Liver (tissue), 3 donors: ENCODE measurements at regions not wholly inside any gene's neighbourhood (a gene's known extent, or its start where the extent isn't known, plus 50 kb on each side); places are given as distances from the start of the nearest gene placed in this dataset.

ENCODE experiments used
- ATF3 ChIP-seq: IDR thresholded peaks from 2 replicates; pipeline ENCODE4 v1.6.1; 2016; ENCODE audit warnings: antibody characterized with exemption
- CTCF ChIP-seq: fragments of 150-350 bp; IDR thresholded peaks from 2 replicates; pipeline ENCODE4 v1.5.1; 2017; ENCODE audit warnings: improper control_type of control experiment, low read depth, low read length; ENCODE audit not compliant: missing input control
- EGR1 ChIP-seq, 2 donors: IDR thresholded peaks; 2 replicates each; pipeline ENCODE4 v1.6.1; 2016 to 2018; ENCODE audit warnings: antibody characterized with exemption in 2 of 2, low read depth in 2 of 2
- GABPA ChIP-seq, 2 donors: IDR thresholded peaks in 1 of 2; conservative IDR thresholded peaks in 1 of 2; 2 replicates each; pipeline ENCODE4 v1.6.1; 2016; ENCODE audit warnings: antibody characterized with exemption in 2 of 2, mild to moderate bottlenecking in 1 of 2, moderate library complexity in 1 of 2
- HNF4G ChIP-seq: IDR thresholded peaks from 2 replicates; pipeline ENCODE4 v1.6.1; 2016; ENCODE audit warnings: antibody characterized with exemption
- JUND ChIP-seq, 2 donors: IDR thresholded peaks; 2 replicates each; pipeline ENCODE4 v1.6.1; 2016; ENCODE audit warnings: antibody characterized with exemption in 2 of 2
- MAX ChIP-seq: IDR thresholded peaks from 2 replicates; pipeline ENCODE4 v1.6.1; 2016; ENCODE audit warnings: antibody characterized with exemption
- RAD21 ChIP-seq, 2 donors: IDR thresholded peaks; 2 replicates each; pipeline ENCODE4 v1.6.1; 2016; ENCODE audit warnings: antibody characterized with exemption in 2 of 2, mild to moderate bottlenecking in 2 of 2
- REST ChIP-seq: IDR thresholded peaks from 2 replicates; pipeline ENCODE4 v1.6.1; 2016; ENCODE audit warnings: antibody characterized with exemption, mild to moderate bottlenecking
- RXRA ChIP-seq, 2 donors: IDR thresholded peaks; 2 replicates each; pipeline ENCODE4 v1.6.1; 2017 to 2018; ENCODE audit warnings: antibody characterized with exemption in 2 of 2, mild to moderate bottlenecking in 1 of 2
- SP1 ChIP-seq: IDR thresholded peaks from 2 replicates; pipeline ENCODE4 v1.6.1; 2018; ENCODE audit warnings: antibody characterized with exemption, mild to moderate bottlenecking
- TAF1 ChIP-seq: conservative IDR thresholded peaks from 2 replicates; pipeline ENCODE4 v1.6.1; 2016; ENCODE audit warnings: antibody characterized with exemption, mild to moderate bottlenecking
- YY1 ChIP-seq: IDR thresholded peaks from 2 replicates; pipeline ENCODE4 v1.6.1; 2016; ENCODE audit warnings: antibody characterized with exemption, mild to moderate bottlenecking
- ZBTB33 ChIP-seq: IDR thresholded peaks from 2 replicates; pipeline ENCODE4 v1.6.1; 2016; ENCODE audit warnings: antibody characterized with exemption
- donor health status: healthy.
- donor health status: healthy.

GRCh38 chr3:117101697-117102096, 392.1 kb downstream of the TUSC7 start:
- TF ChIP-seq CTCF = no peak
- no peak for TF ChIP-seq MAX
- TF ChIP-seq YY1 = no peak
- TF ChIP-seq SP1 = no peak
- TF ChIP-seq ATF3 = no peak
- TF ChIP-seq JUND (IDR thresholded peaks at IDR 0.05) = no peak
- no peak for TF ChIP-seq REST
- no peak for TF ChIP-seq GABPA (IDR thresholded peaks at IDR 0.05 in 1 of 2, conservative IDR thresholded peaks at IDR 0.05 in 1 of 2)
- TF ChIP-seq RAD21 (IDR thresholded peaks at IDR 0.05) = no peak
- no peak for TF ChIP-seq HNF4G
- TF ChIP-seq ZBTB33 = no peak
- no peak for TF ChIP-seq TAF1
- TF ChIP-seq RXRA (IDR thresholded peaks at IDR 0.05) = no peak
- no peak for TF ChIP-seq EGR1 (IDR thresholded peaks at IDR 0.05; ENCODE audit: low read depth in 2 of 2)
